Liver (tissue), 8 donors: ENCODE measurements at regions not wholly inside any gene's neighbourhood (a gene's known extent, or its start where the extent isn't known, plus 50 kb on each side); places are given as distances from the start of the nearest gene placed in this dataset.
A peak's percentile ranks its signal among the peaks of the same experiment; 100 is the strongest.

Experiments
- DNase-seq: peaks from one replicate; pipeline ENCODE4 v3.0.0-alpha.2; 2017; ENCODE audit warnings: low spot score
- H3K27ac ChIP-seq, 2 donors: one replicate each; pipeline ENCODE4 v1.7.0; 2013; ENCODE audit warnings: inconsistent platforms in 2 of 2, low read length in 2 of 2, control low read depth in 1 of 2, low read depth in 1 of 2, mild to moderate bottlenecking in 1 of 2
- H3K27me3 ChIP-seq, 4 donors: one replicate each; pipeline versions ENCODE4 v1.6.1 to v1.7.0; 2013; ENCODE audit warnings: low read length in 3 of 4, inconsistent platforms in 1 of 4, mild to moderate bottlenecking in 1 of 4, moderate library complexity in 1 of 4; ENCODE audit not compliant: control insufficient read depth in 4 of 4, insufficient read depth in 4 of 4
- H3K36me3 ChIP-seq, 4 donors: one replicate each; pipeline versions ENCODE4 v1.6.1 to v1.7.0; 2013; ENCODE audit warnings: low read length in 3 of 4, mild to moderate bottlenecking in 3 of 4, low read depth in 1 of 4, moderate library complexity in 1 of 4; ENCODE audit not compliant: control insufficient read depth in 4 of 4, insufficient read depth in 3 of 4
- H3K4me1 ChIP-seq, 4 donors: one replicate each; pipeline versions ENCODE4 v1.6.1 to v1.7.0; 2013; ENCODE audit warnings: low read length in 3 of 4, mild to moderate bottlenecking in 3 of 4, moderate library complexity in 1 of 4; ENCODE audit not compliant: control insufficient read depth in 4 of 4, insufficient read depth in 4 of 4
- H3K4me3 ChIP-seq, 3 donors: one replicate each; pipeline versions ENCODE4 v1.6.1 to v1.7.0; 2013; ENCODE audit warnings: low read length in 3 of 3, control low read depth in 1 of 3, low read depth in 1 of 3, mild to moderate bottlenecking in 1 of 3
- H3K9ac ChIP-seq, 2 donors: one replicate each; pipeline ENCODE4 v1.7.0; 2013; ENCODE audit warnings: low read length in 2 of 2, mild to moderate bottlenecking in 2 of 2, moderate library complexity in 2 of 2, control low read depth in 1 of 2, low read depth in 1 of 2
- H3K9me3 ChIP-seq, 4 donors: one replicate each; pipeline versions ENCODE4 v1.6.1 to v1.7.0; 2013; ENCODE audit warnings: low read length in 3 of 4; ENCODE audit not compliant: control insufficient read depth in 4 of 4
- FOXA1 ChIP-seq: IDR thresholded peaks from 2 replicates; pipeline ENCODE4 v1.6.1; 2016; ENCODE audit warnings: antibody characterized with exemption
- FOXA2 ChIP-seq: IDR thresholded peaks from 2 replicates; pipeline ENCODE4 v1.6.1; 2016; ENCODE audit warnings: antibody characterized with exemption
- GABPA ChIP-seq, 2 donors: IDR thresholded peaks in 1 of 2; conservative IDR thresholded peaks in 1 of 2; 2 replicates each; pipeline ENCODE4 v1.6.1; 2016; ENCODE audit warnings: antibody characterized with exemption in 2 of 2, mild to moderate bottlenecking in 1 of 2, moderate library complexity in 1 of 2
- HNF4A ChIP-seq, 2 donors: conservative IDR thresholded peaks; 2 replicates each; pipeline ENCODE4 v1.6.1; 2016; ENCODE audit warnings: antibody characterized with exemption in 2 of 2, mild to moderate bottlenecking in 2 of 2
- HNF4G ChIP-seq: IDR thresholded peaks from 2 replicates; pipeline ENCODE4 v1.6.1; 2016; ENCODE audit warnings: antibody characterized with exemption
- JUND ChIP-seq, 2 donors: IDR thresholded peaks; 2 replicates each; pipeline ENCODE4 v1.6.1; 2016; ENCODE audit warnings: antibody characterized with exemption in 2 of 2
- MAX ChIP-seq: IDR thresholded peaks from 2 replicates; pipeline ENCODE4 v1.6.1; 2016; ENCODE audit warnings: antibody characterized with exemption
- NR2F2 ChIP-seq: IDR thresholded peaks from 2 replicates; pipeline ENCODE4 v1.6.1; 2016; ENCODE audit warnings: antibody characterized with exemption
- RAD21 ChIP-seq, 2 donors: IDR thresholded peaks; 2 replicates each; pipeline ENCODE4 v1.6.1; 2016; ENCODE audit warnings: antibody characterized with exemption in 2 of 2, mild to moderate bottlenecking in 2 of 2
- REST ChIP-seq: IDR thresholded peaks from 2 replicates; pipeline ENCODE4 v1.6.1; 2016; ENCODE audit warnings: antibody characterized with exemption, mild to moderate bottlenecking
- RXRA ChIP-seq, 2 donors: IDR thresholded peaks; 2 replicates each; pipeline ENCODE4 v1.6.1; 2017 to 2018; ENCODE audit warnings: antibody characterized with exemption in 2 of 2, mild to moderate bottlenecking in 1 of 2
- SP1 ChIP-seq: IDR thresholded peaks from 2 replicates; pipeline ENCODE4 v1.6.1; 2018; ENCODE audit warnings: antibody characterized with exemption, mild to moderate bottlenecking
- TAF1 ChIP-seq: conservative IDR thresholded peaks from 2 replicates; pipeline ENCODE4 v1.6.1; 2016; ENCODE audit warnings: antibody characterized with exemption, mild to moderate bottlenecking
- YY1 ChIP-seq: IDR thresholded peaks from 2 replicates; pipeline ENCODE4 v1.6.1; 2016; ENCODE audit warnings: antibody characterized with exemption, mild to moderate bottlenecking
- WGBS: extraction: QIAGEN DNeasy Blood & Tissue Kit; methylation state at CpG from one replicate; pipeline ENCODE4 v1.1.7; 2013; 5-methylcytosine and 5-hydroxymethylcytosine counted together
- TF ChIP-seq, protein P1 (sequence below): fragments of 150-350 bp; IDR thresholded peaks from 2 replicates; pipeline ENCODE4 v1.5.1; 2017; ENCODE audit warnings: improper control_type of control experiment, low read depth, low read length; ENCODE audit not compliant: missing input control
- TF ChIP-seq, protein P2 (sequence below): IDR thresholded peaks from 2 replicates; pipeline ENCODE4 v1.6.1; 2016; ENCODE audit warnings: antibody characterized with exemption
- donor health status: healthy.
- donor health status: healthy.
- donor health status: healthy.
- donor health status: healthy.
- donor health status: healthy.

GRCh38 chr1:221302357-221302756, 423.1 kb downstream of the HLX start:
- Histone ChIP-seq H3K4me1 (peaks cover 0 to 20% (median 10%) of the 10 kb centered on the region in 4 donors), H3K9ac (peak overlapping the region; percentile 25 to 28), H3K36me3 (no peaks in the 10 kb centered on the region), H3K27me3 (no peaks in the 10 kb centered on the region), H3K9me3 (no peaks in the 10 kb centered on the region), H3K27ac (peak overlapping the region; percentile 51 to 61), H3K4me3 (no peak overlapping the region)
- WGBS = 18% methylated on average over 1 of the region's 1 CpG
- no peak for DNase-seq
- TF ChIP-seq MAX (no peak), YY1 (peak; percentile 8)

DNA sequence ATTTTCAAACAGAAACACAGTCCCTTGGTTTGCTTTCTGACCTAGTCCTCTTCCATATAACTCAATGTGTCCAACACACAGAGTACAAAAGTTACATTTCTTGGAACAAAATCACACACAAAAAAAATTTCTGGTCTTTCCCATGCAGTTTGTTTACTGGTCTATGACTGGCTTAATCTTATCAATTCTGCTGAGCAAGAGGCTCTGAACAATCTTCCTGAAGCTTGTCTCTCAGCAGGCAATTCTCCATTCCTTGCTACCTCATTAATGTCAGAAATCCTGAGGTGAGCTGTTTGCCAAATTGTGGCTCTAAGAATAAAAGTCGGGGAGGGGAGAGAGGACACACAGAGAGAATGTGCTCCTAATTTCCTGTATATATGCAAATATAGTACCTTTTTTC, 423.6 kb downstream of the HLX start:
- WGBS = 29% methylated on average over 1 of the region's 1 CpG
- Histone ChIP-seq H3K4me3 (no peak overlapping the region), H3K27ac (peak overlapping the region; percentile 51 to 61), H3K36me3 (no peaks in the 10 kb centered on the region), H3K9me3 (no peaks in the 10 kb centered on the region), H3K27me3 (no peaks in the 10 kb centered on the region), H3K9ac (peak overlapping the region in 1 of 2 donors; percentile 25), H3K4me1 (peaks cover 0 to 20% (median 10%) of the 10 kb centered on the region in 4 donors)
- DNase-seq = no peak
- TF ChIP-seq YY1 (no peak), FOXA2 (no peak), REST (no peak), SP1 (peak; percentile 16), HNF4G (no peak), RAD21 (IDR thresholded peaks at IDR 0.05) (peak in 1 of 2 donors; percentile 7), FOXA1 (no peak), RXRA (IDR thresholded peaks at IDR 0.05) (no peak), HNF4A (conservative IDR thresholded peaks at IDR 0.05) (peak; percentile 19 to 21), GABPA (IDR thresholded peaks at IDR 0.05 in 1 of 2, conservative IDR thresholded peaks at IDR 0.05 in 1 of 2) (no peak), NR2F2 (no peak), JUND (IDR thresholded peaks at IDR 0.05) (no peak), TAF1 (no peak)
- TF ChIP-seq, protein P1, sequence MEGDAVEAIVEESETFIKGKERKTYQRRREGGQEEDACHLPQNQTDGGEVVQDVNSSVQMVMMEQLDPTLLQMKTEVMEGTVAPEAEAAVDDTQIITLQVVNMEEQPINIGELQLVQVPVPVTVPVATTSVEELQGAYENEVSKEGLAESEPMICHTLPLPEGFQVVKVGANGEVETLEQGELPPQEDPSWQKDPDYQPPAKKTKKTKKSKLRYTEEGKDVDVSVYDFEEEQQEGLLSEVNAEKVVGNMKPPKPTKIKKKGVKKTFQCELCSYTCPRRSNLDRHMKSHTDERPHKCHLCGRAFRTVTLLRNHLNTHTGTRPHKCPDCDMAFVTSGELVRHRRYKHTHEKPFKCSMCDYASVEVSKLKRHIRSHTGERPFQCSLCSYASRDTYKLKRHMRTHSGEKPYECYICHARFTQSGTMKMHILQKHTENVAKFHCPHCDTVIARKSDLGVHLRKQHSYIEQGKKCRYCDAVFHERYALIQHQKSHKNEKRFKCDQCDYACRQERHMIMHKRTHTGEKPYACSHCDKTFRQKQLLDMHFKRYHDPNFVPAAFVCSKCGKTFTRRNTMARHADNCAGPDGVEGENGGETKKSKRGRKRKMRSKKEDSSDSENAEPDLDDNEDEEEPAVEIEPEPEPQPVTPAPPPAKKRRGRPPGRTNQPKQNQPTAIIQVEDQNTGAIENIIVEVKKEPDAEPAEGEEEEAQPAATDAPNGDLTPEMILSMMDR = no peak
- TF ChIP-seq, protein P2, sequence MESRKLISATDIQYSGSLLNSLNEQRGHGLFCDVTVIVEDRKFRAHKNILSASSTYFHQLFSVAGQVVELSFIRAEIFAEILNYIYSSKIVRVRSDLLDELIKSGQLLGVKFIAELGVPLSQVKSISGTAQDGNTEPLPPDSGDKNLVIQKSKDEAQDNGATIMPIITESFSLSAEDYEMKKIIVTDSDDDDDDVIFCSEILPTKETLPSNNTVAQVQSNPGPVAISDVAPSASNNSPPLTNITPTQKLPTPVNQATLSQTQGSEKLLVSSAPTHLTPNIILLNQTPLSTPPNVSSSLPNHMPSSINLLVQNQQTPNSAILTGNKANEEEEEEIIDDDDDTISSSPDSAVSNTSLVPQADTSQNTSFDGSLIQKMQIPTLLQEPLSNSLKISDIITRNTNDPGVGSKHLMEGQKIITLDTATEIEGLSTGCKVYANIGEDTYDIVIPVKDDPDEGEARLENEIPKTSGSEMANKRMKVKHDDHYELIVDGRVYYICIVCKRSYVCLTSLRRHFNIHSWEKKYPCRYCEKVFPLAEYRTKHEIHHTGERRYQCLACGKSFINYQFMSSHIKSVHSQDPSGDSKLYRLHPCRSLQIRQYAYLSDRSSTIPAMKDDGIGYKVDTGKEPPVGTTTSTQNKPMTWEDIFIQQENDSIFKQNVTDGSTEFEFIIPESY = no peak
